Renal cortical epithelial cell (primary cell): ENCODE measurements at regions not wholly inside any gene's neighbourhood (a gene's known extent, or its start where the extent isn't known, plus 50 kb on each side); places are given as distances from the start of the nearest gene placed in this dataset.

ENCODE experiments used
- DNase-seq: peaks from one replicate; pipeline ENCODE4 v3.0.0-alpha.2; 2011; ENCODE audit warnings: low read depth

DNA sequence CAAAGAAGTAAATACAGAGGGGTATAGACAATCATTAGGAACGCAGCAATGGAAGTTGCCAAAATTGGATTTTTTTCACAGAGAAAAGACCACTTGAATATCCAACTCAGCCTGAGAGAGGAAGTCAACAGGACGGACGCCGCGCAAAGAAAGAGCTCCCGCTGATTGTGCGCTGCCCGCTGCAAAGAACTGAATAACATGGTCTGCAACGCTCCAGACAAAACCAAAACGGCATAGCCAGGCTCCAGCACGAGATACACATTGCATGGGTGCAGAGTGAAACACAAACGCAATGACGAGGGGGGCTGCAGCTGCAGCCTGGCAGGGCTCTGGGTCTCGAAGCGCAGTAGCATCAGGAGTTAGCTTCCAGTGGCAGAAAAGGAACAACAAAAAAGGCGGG lies 113.9 kb upstream of the MGMT start:
- no peak for DNase-seq

DNA sequence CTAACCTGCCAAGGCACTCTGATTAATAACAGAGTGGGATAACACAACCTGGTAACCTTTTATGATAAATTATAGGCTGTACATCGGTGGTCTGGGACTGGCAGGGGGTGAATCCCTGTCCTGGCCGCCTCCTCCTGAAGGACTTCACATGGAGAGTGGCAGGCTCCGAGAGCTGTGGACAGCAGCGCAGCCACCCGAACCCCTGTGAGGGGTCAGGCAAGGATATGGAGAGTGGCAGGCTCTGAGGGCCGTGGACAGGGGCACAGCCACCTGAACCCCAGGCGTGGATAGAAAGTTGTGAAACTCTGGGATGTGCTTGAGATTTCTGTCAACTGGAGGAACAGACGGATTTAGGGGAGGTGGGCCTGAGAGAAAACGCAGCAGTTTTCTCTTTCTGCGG lies 107.0 kb upstream of the MGMT start:
- DNase-seq, result no peak

DNA sequence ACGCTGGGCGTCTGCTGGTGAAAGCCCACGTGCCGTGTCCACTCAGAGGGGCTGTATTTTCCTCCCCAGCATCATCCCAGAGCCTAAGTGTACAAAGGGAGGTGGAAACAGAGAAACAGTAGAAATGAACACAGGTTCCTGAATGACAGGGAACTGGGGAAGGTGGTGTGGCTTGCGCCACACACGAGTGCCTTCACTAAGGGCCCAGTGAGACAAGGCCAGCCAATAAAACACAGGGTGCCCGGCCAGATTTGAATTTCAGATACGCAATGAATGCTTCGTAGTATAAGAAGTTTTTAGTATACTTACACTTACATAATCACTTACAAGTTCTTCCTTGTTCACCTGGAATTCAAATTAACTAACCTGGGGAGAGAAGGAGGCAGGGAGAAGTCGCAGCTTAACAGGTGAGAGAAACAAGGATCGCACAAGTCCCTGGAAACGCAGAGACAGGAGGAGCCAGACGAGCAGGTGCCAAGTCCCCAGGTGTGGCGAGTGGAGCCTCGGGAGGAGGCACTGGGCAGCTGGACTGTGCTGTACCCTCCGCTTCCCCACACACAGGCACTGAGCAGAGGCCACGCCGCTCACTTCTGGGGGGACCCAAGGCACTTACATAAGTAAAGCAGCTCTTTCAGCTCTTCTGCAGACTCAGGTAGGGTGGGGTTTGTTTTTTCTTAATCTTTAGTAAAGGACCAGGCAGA lies 105.2 kb upstream of the MGMT start:
- DNase-seq, result no peak

DNA sequence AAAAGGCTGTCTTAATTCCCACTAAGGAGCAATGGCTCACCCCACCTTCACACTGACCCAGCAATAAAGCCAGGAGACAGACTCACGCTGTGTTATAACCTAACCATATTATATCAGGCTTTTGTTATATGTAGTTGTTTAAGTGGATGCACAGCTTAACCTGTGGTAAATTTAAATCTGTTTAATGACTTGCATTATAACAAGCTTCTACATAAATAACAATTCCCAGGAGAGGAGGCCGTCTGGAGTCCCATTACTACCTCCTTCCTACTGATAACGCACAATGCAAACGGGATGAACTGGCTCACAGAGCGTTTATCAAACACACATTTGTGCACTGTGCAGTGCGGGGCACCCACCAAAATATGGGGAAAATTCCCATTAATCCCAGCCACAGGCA lies 102.1 kb upstream of the MGMT start:
- no peak for DNase-seq

DNA sequence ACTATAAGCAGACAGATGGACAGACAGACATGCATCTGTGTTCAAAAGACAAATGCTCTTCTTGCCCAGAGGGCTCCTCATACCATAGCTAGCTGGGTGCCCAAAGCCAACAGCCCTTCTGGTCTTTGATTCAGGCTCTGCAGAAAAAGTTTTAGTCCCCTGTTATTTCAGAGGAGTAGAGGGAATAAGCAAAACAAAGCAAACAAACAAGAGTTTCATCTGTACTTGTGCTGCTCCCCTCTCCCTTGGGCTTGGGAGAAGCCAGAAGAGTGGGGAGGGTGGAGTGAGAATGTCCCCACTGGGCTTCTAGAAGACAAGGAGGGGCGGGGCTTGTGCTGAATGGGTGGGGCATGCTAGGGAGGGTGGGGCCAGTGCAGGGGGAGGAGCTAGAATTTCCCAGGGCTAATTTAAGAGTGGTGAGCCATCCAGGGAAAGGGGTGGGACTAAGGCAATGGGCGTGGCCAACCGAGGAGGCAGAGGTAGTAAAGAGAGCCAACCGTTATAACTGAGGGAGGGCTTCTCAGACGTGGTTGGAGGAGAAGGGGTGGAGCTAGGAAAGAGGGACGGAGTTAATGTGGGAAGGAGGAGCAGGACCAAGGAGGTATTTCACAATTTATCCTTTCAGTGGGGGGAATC lies 101.2 kb upstream of the MGMT start:
- DNase-seq, result no peak

DNA sequence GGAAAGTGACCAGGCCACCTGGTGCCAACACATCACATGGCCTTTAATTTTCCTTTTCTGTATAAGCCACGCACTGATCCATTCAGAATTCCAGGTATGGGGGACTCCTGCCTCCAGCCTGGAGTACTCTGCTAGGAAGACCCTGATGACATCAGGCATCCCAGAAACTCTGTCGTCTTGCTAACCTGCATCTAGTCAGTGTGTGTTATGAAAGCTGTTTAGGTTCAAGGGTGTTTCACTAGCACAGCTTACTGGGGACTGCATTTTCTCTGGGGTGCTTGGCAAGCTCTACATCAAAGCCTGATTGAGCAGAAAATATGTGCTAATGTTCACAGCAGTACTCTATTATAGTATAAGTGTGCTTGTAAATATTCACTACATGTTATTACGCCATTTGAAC lies 100.6 kb upstream of the MGMT start:
- no peak for DNase-seq

DNA sequence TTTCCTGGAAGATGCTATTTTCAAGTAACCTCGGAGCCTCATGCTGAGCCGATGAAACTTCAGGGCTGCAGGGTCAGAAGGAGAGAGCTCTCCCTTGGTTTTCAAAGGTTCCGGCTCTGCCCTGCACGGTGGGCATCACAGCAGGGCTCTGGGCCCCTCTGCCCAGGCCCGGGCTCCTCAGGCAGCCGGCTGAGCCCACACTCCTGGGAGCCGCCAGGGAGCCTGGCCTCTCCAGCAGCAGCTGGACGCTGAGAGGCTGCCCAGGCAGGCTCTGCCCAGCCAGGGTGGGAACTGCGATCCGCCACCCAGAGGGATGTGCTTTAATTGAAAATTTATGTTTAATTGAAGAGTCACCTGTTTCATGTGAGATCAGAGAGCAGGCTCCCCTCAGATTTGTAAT lies 97.5 kb upstream of the MGMT start:
- no peak for DNase-seq

DNA sequence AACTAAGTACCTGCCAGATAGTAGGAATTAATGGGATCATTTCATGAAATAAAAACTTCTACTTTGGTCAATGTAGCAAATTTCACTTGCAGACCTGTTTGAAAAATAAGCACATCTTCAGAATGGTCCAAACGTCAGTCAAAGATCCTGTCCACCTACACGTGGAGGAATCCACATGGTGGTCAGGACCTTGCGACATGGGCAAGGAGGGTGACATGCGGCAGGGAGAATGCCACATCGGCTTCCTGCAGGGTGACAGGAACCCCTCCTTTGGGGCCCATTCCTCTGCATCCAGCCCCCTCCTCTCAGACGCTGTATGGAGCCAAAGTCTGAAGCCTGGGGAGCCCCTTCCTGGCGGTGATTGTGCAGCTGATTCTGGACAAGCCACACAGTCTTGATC lies 95.5 kb upstream of the MGMT start:
- DNase-seq, result no peak

DNA sequence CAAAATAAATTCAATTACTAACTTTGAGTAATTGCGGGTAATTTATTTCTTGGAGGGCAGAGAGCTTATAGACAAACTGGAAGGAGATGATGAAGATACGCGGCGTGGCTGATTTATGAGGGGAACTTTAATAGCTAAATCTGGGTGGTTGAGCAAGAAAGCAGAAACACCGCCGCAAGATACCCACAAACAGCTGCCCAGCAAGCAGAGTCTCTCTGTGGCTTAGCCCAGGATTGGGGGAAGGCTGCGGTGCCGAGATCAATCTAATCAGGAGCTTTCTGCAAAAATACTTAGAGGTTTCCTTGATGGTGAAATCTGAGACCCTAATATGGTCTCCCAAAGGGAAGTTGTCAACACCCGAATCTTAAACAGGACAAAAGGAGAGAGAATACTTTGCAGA lies 94.9 kb upstream of the MGMT start:
- no peak for DNase-seq

DNA sequence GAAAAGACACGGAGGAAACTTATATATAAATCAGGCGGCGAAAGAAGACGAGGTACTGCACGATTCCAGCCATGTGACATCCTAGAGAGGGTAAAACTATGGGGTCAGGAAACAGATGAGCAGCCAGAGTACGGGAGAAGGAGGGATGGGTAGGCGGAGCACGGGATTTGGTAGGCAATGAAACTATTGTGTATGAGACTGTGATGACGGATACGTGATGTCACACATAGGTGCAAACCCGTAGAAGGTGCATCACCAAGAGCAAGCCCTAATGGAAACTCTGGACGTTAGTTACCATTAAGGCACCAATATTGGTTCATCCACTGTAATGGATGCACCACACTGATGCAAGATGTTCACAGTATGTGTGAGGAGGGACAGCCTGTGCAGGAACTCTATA lies 93.8 kb upstream of the MGMT start:
- no peak for DNase-seq

DNA sequence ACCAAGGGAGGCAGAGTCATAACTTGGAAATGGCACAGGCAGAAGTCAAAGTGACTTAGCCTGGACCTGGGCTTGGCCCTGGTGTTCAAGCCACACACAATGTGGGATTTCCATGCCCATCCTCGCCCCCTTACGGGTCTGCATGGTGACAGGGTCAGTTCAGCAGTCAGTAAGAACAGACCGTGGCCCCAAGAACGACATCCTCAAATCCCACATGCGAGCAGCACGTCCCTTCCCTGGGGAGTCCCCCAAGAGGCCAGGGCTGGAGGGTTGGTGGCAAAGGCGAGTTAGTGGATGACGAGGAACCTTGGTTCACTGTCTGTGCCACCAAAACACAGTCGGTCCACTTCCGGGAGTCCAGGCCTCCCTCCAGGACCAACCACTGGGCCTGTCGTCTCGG lies 93.3 kb upstream of the MGMT start:
- no peak for DNase-seq

DNA sequence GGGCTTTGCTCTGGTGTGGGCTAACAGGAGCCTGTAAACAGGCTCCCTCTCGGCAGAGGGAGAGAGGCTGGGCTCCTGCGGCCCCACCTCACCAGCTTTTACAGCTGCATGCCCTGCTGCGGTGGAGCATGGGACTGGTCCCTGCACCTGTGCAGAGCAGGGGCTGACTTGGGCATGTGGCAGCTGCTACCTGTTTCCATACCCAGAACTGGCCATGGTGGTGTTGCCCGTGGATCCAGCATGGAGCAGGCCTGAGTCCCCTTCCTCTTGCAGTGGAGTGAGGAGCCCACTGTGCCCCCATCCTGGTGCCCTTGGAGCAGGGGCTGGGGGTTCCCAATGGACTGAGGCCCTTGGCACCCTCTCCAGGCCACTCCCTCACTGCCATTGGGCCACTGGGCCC lies 91.9 kb upstream of the MGMT start:
- no peak for DNase-seq

DNA sequence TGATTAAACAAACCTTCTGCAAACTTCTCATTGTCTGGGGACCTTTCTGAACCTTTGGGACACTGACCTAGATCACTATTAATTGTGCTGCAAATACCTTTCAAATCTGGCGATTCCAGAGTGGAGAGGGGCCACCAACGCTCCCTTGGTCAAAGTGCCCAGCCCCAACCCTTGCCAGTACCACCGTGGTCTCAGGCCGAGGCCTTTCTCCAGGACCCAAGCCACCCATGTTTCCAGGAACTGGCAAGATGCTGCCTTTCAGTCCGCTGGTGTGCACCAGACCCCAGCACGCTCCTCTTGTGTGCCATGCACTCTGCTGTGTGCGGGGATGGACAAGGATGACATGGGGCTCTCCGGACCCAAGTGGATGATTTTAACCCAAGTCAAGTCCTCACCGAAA lies 91.1 kb upstream of the MGMT start:
- DNase-seq, result no peak

DNA sequence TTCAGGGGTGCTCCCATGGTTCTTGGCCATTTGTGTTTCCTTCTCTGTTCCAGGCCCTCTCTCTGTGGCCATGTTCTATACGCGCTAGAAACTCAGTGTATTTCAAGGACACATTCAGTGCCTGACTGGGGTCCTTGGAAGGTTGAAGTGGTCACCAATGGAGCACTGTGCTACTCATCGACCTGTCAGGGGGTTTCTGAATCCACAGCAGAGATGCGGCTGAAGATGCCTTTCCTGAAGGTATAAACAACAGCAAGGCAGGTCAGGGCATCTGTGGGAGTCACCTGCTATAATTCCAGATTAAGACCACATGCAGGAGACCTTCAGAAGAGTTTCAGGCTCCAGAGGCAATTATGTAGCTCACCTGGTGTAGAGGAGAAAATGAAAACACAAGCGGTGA lies 86.8 kb upstream of the MGMT start:
- DNase-seq, result no peak

DNA sequence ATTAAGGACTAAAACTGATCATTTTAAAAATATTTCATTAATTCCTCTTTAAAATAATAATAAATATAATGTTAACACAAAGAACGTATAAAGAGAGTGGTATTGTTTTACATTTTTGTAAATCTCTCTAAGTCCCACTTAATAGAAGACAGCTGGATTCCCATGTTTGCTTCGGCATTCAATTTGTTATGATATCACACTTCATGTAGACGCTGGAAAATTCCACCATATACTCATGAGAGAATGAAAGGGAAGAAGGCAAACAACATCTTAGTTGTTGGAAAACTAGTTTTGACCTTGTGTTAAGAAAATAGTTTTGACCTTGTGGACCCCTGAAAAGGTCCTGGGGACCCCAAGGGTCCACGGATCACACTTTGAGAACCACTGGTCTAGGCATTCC lies 85.3 kb upstream of the MGMT start:
- DNase-seq, result no peak

DNA sequence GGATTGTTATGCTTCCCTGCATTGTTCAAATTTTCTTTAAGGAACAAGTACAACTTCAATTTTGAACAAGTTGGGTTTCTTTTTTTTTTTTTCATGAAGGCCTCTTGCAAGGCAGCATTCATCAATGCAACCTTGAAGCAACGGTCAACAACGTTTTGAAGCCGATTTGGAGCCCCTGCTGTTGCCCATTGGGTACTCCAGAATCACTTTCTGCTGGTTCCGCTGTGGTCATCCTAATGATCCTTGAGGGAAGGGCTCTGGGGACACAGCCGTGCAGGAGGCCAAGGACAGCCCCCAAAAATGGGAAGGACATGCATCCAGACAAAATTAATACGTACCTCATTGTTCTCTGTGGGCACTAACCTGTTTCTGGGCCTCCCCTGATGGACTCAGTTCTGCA lies 84.6 kb upstream of the MGMT start:
- DNase-seq, result no peak

DNA sequence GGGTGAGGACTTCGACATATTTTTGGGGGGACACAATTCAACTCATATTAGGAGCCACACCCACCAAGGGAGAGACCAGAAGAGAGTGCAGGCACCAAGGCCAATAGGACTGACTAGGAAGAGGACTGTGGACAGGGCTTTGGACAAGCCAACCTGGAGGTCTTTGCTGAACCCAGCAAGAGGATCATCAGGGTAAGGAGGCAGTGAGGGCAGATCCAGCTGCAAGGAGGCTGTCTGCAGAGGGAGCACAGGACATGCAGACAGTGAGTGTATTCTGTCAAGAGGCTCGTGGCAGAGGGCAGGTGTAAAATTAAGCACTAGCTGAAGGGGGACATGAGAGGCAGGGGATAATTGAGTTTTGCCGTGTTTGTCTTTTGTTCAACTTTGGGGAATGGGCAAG lies 83.4 kb upstream of the MGMT start:
- no peak for DNase-seq

DNA sequence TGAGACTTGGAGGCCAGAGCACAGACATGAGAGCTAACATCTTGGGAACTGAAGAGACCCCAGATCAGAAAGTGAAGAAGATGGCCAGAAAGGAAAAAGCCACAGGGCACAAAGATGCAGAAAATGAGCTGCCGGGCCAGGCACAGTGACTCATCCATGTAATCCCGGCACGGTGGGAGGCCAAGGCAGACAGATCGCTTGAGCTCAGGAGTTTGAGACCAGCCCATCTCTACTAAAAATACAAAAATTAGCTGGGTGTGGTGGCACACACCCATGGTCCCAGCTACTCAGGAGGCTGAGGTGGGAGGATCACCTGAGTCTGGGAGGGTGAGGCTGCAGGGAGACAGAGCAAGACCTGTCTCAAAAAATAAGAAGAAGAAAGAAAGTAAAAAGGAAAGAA lies 81.4 kb upstream of the MGMT start:
- no peak for DNase-seq

DNA sequence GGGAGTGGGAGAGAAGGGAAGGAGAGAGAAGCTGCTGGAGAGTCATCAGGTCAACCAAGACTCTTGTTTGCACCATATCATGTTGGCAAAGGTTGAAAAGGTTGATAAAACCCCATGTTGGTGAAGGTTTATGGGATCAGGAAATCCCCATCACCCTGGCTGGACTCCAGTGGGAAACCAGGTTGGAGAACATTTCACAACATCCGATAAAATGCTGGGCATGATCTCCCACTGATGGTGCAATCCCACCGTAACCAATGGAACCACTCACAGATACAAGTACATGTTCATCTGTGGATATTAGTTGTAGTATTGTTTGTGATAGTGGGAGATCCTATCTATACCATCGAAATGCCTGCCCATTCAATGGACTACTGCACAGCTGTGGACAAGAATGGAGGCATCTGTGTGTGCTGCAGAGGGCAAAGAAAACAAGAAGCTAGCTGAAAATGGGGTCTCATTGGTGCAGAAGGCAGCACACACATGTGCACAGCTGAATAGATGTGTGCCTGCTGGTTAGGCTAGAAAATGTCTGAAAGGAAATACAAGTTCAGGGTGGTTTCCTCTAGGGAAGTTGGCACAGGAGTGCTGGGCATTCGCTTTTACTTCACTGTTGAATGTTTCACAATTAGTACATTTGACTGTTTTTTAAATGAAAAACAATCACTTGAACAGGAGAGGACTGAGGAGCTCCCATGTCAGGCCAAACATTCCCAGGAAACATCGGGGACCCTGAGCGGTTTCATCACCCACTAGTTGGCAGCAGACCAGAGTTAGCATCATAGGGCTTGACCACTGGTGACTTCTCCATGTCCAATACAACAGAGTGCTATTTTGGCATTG lies 80.4 kb upstream of the MGMT start:
- no peak for DNase-seq

DNA sequence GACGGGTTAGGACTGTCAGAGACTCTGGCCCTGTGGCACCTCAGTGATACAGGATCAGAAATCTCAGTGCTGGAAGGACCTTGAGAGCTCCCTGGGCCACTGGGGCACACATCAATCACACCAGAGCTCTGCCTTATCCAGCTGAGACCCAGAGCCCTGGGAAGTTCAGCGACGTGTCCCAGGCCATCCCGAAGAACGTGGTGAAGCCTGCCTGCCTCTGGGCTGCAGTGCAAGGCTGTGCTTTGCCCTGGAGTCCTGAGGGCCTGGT lies 79.8 kb upstream of the MGMT start:
- DNase-seq, result no peak

DNA sequence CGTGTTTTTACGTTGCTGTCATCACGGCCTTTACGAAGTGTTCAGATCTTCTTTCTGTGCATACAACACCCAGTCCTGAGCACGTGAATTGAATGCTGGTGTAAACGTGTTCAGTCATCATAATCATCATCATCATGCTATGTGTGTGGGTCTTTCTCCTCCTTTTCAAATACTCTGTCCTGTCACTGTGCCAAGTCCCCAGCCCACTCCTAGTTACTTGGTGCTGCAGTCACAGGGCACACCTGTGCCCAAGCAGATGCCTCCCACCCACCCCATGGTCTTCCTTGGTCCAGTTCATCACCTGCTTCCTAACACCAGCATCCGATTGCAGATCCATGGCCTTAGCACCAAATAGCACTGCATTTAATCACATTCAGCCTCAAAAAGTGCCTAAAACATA lies 78.6 kb upstream of the MGMT start:
- DNase-seq, result no peak

DNA sequence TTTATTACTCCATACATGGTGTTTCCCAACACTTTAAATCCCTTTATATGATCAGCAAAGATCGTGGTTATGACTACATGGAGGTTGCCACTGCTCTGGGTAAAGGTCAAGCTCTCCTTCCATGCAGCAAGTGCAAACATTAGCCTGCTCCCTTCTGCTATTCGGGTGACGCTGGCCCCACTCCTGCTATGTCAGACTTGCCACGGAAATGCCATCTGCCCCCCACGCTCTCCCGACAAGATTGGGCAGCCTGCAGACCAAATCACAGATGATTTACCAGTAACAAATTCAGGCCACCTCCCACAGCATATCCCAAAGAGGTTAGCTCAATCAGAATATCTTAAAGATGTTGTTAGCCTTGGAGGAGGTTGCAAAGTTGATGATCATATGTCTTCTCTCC lies 77.8 kb upstream of the MGMT start:
- DNase-seq, result no peak

DNA sequence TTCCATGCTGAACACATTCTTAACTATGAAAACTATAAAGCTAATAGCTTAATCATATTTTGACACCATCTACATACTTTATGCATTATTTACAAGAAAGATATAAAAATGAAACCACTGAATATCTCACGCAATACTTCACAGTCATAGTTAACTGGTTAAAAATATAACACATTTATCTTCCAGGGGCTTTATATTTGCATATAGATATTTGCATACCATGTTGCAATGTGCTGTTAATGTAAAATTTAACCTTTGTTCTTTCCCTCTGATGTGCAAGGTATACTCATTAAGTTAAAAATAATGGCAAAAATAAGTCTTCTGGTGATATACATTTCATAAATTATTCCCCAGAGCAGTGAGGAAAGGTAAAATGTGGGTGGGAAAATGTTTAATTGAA lies 76.9 kb upstream of the MGMT start:
- no peak for DNase-seq

DNA sequence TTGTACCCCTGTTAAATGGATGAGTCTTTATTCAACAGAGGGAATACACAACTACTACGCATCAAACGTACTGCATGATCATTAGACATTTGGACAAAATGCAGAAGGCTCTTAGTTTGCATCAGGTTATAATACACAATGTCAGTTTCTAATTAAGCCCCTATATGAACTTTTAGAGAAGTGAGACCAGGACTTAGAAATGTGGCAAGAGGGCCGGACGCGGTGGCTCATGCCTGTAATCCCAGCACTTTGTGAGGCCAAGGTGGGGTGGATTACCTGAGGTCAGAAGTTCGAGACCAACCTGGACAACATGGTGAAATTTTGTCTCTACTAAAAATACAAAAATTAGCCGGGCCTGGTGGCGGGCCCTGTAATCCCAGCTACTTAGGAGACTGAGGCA lies 76.3 kb upstream of the MGMT start:
- DNase-seq, result no peak
